Endodermal cell (in vitro differentiated cells): ENCODE measurements at regions not wholly inside any gene's neighbourhood (a gene's known extent, or its start where the extent isn't known, plus 50 kb on each side); places are given as distances from the start of the nearest gene placed in this dataset.

Experiments used
- DNase-seq: peaks from one replicate; pipeline ENCODE4 v3.0.0-alpha.2; 2017
- H3K27ac ChIP-seq: 2 replicates; pipeline ENCODE4 v1.5.1; 2013; ENCODE audit warnings: mild to moderate bottlenecking, low read depth, low read length, moderate library complexity
- H3K27me3 ChIP-seq: 2 replicates; pipeline ENCODE4 v1.6.1; 2013; ENCODE audit warnings: mild to moderate bottlenecking, low read length, moderate library complexity; ENCODE audit not compliant: insufficient read depth, control insufficient read depth, poor library complexity, severe bottlenecking
- H3K36me3 ChIP-seq: 2 replicates; pipeline ENCODE4 v1.7.0; 2013; ENCODE audit warnings: mild to moderate bottlenecking, low read length, moderate library complexity; ENCODE audit not compliant: control insufficient read depth, insufficient read depth
- H3K4me1 ChIP-seq: one replicate; pipeline ENCODE4 v1.7.0; 2013; ENCODE audit warnings: low read length; ENCODE audit not compliant: control insufficient read depth, insufficient read depth
- H3K4me3 ChIP-seq: 2 replicates; pipeline ENCODE4 v1.5.1; 2013; ENCODE audit warnings: mild to moderate bottlenecking, low read length, moderate library complexity
- H3K9ac ChIP-seq: 2 replicates; pipeline ENCODE4 v1.6.1; 2013; ENCODE audit warnings: mild to moderate bottlenecking, low read length, moderate library complexity; ENCODE audit not compliant: poor library complexity, severe bottlenecking; ENCODE audit errors: extremely low read depth
- H3K9me3 ChIP-seq: 2 replicates; pipeline ENCODE4 v1.6.1; 2013; ENCODE audit warnings: mild to moderate bottlenecking, low read length, moderate library complexity; ENCODE audit not compliant: control insufficient read depth
- H3K27ac Mint-ChIP-seq: 2 replicates; pipeline ENCODE4 v1.8.0; 2020; ENCODE audit warnings: mixed read lengths
- H3K27me3 Mint-ChIP-seq: 2 replicates; pipeline ENCODE4 v1.8.0; 2021; ENCODE audit warnings: mild to moderate bottlenecking, mixed read lengths; ENCODE audit not compliant: insufficient read depth
- H3K36me3 Mint-ChIP-seq: 2 replicates; pipeline ENCODE4 v1.8.0; 2020; ENCODE audit warnings: low read depth, mixed read lengths
- H3K4me1 Mint-ChIP-seq: 2 replicates; pipeline ENCODE4 v1.8.0; 2020; ENCODE audit warnings: mixed read lengths
- H3K4me3 Mint-ChIP-seq: 2 replicates; pipeline ENCODE4 v1.8.0; 2020; ENCODE audit warnings: mild to moderate bottlenecking, moderate library complexity, mixed read lengths
- H3K9me3 Mint-ChIP-seq: 2 replicates; pipeline ENCODE4 v1.8.0; 2020; ENCODE audit warnings: mild to moderate bottlenecking, mixed read lengths
- WGBS, 2 experiments: methylation state at CpG; one replicate each; pipeline versions ENCODE4 v1.1.5 to v1.1.7; 2013; ENCODE audit warnings: missing lambda C conversion rate in 2 of 2, mixed read lengths in 1 of 2; ENCODE audit not compliant: insufficient coverage in 1 of 2, insufficient read length in 1 of 2; 5-methylcytosine and 5-hydroxymethylcytosine counted together
- TF ChIP-seq, protein P1 (sequence below): fragments of 200-600 bp; sonication (generic); conservative IDR thresholded peaks from 2 replicates; pipeline ENCODE4 v1.5.0; 2021; ENCODE audit warnings: antibody characterized with exemption, mild to moderate bottlenecking

DNA sequence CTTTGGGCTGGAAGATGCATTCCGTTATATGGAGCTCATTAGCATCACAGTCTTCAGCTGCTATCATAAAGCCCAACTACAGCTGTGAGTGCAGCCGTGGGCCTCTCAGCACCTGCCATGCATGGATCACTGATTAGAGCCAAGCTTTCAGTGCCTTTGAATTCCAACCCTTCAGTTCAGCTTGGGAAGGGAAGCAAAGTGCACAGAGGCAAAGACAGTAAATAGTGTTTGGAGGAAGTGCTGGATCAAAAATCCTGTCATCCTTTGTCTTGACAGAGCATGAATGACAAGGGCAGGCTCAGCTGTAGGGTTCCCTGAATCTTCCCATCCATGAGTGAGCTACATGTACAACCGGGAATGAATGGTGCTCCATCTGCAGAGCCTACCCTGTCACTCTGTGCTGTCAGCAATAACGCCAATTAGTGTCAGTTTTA, 153.7 kb downstream of the DNAJB9 start:
- no peaks in the 10 kb centered on the region for H3K36me3 ChIP-seq
- H3K4me1 ChIP-seq = no peaks in the 10 kb centered on the region
- 55 to 81% methylated on average over 4 of the region's 4 CpGs for WGBS, 2 experiments
- Mint-ChIP-seq H3K27me3 (peaks cover 5% of the 10 kb centered on the region), H3K27ac (no peak overlapping the region), H3K4me1 (no peaks in the 10 kb centered on the region), H3K9me3 (no peaks in the 10 kb centered on the region), H3K36me3 (no peaks in the 10 kb centered on the region), H3K4me3 (no peak overlapping the region)
- H3K27me3 ChIP-seq = peaks cover 25% of the 10 kb centered on the region
- no peaks in the 10 kb centered on the region for H3K9me3 ChIP-seq
- DNase-seq = no peak
- TF ChIP-seq, protein P1, sequence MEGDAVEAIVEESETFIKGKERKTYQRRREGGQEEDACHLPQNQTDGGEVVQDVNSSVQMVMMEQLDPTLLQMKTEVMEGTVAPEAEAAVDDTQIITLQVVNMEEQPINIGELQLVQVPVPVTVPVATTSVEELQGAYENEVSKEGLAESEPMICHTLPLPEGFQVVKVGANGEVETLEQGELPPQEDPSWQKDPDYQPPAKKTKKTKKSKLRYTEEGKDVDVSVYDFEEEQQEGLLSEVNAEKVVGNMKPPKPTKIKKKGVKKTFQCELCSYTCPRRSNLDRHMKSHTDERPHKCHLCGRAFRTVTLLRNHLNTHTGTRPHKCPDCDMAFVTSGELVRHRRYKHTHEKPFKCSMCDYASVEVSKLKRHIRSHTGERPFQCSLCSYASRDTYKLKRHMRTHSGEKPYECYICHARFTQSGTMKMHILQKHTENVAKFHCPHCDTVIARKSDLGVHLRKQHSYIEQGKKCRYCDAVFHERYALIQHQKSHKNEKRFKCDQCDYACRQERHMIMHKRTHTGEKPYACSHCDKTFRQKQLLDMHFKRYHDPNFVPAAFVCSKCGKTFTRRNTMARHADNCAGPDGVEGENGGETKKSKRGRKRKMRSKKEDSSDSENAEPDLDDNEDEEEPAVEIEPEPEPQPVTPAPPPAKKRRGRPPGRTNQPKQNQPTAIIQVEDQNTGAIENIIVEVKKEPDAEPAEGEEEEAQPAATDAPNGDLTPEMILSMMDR = no peak
- no peak overlapping the region for H3K4me3 ChIP-seq
- no peak overlapping the region for H3K9ac ChIP-seq
- peak overlapping the region; percentile 77 for H3K27ac ChIP-seq

DNA sequence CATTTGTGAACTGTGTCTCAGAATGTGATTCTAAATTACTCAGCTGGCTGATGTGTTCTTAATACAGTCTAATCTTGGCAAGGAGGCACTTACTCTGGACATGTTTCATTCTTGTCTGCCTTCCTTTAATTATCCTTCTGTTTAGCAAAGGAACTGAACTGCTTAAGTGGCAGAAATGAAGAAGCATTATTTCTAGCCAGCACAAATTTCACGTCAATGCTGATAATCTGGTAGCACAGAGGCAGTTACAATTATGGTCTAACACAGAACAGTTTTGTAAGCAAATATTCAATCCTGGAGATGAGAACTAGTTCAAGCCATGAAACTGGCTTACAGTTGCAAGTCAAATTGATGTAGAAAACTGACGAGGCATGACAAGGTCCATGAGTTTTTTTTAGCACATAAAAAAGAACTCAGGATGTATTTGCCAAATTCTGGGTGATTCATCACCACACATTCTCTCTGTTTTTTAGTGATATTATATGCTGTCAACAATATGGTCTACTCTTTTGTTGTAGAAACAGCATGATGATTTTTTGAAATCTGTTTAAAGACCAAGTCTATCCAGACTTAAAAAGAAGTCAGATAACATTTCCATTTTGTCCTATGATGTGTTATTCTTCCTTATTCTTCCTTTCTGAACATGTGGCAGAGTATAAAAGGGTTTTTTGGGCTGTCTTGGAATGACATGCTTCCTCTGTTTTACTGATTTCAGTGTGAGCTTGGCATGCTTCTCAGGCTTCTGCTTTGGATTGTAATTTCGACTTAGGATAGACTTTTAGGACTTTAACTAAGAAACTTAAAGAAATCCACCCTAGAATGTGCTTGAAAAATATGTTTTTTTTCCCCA, 154.8 kb downstream of the DNAJB9 start:
- Histone ChIP-seq H3K4me3 (no peak overlapping the region), H3K9ac (no peak overlapping the region), H3K9me3 (no peaks in the 10 kb centered on the region), H3K27ac (peak overlapping the region; percentile 77), H3K36me3 (no peaks in the 10 kb centered on the region), H3K4me1 (no peaks in the 10 kb centered on the region), H3K27me3 (peaks cover 25% of the 10 kb centered on the region)
- Mint-ChIP-seq H3K4me1 (no peaks in the 10 kb centered on the region), H3K36me3 (no peaks in the 10 kb centered on the region), H3K9me3 (no peaks in the 10 kb centered on the region), H3K4me3 (no peak overlapping the region), H3K27me3 (peaks cover 5% of the 10 kb centered on the region), H3K27ac (no peak overlapping the region)
- 81 to 90% methylated on average over 2 to 3 of the region's 3 CpGs for WGBS, 2 experiments
- TF ChIP-seq, protein P1 = no peak
- DNase-seq = no peak

DNA sequence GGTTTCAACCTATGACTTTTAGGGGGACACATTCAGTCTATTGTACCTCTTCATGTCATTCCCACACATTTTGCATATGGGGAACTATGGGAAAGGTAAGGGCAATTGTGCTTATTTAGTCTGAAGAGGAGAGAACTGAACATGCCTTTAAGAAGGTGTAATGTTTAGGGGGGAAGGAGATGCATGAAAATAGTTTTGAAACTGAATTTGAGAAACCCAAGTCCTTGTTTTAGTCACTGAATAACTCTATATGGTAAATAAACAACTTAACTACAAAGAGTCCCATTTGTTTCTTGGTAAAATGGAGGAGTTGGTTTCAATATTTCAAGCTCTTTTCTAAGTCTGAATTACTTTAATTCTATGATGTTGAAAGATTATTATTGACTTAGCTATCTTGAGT, 166.1 kb downstream of the DNAJB9 start:
- no peaks in the 10 kb centered on the region for H3K9me3 Mint-ChIP-seq
- Histone ChIP-seq H3K9me3 (no peaks in the 10 kb centered on the region), H3K9ac (no peak overlapping the region), H3K4me1 (peaks cover 4% of the 10 kb centered on the region), H3K27me3 (no peaks in the 10 kb centered on the region), H3K4me3 (no peak overlapping the region), H3K27ac (no peak overlapping the region), H3K36me3 (no peaks in the 10 kb centered on the region)
- no peak for DNase-seq
- H3K4me3 Mint-ChIP-seq = no peak overlapping the region
- peaks cover 1% of the 10 kb centered on the region for H3K27me3 Mint-ChIP-seq
- TF ChIP-seq, protein P1 = no peak
- H3K36me3 Mint-ChIP-seq = no peaks in the 10 kb centered on the region
- peaks cover 11% of the 10 kb centered on the region for H3K4me1 Mint-ChIP-seq
- H3K27ac Mint-ChIP-seq = no peak overlapping the region
